ENCODE measurements at regions not wholly inside any gene's neighbourhood (a gene's known extent, or its start where the extent isn't known, plus 50 kb on each side); places are given as distances from the start of the nearest gene placed in this dataset.
"Not testable (repeated sequence)": the region's sequence is repeated elsewhere in the genome, so short reads cannot be mapped to it uniquely, and the experiment has no call there.

DNA sequence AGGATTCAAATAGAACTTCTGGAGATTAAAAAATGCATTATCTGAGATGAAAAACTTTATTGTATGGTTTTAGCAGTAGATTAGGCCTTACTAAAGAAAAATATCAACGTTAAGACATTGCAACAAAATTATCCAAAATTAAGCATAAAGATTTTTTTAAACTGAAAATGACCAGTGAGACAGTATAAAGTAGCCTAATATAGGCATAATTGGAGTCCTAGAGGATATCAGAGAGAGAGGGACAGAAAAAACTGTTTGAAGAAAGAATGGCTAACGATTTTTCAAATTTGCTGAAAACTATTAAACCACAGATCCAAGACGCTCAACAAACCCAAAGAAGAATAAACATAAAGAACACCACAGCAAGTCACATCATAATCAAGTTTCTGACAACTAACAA lies 149.5 kb upstream of the LMNTD1 start:
- Histone ChIP-seq H3K27me3 (no peaks in the 10 kb centered on the region), H3K9me3 (peaks cover 8% of the 10 kb centered on the region), H3K36me3 (no peaks in the 10 kb centered on the region), H3K4me3 (no peak overlapping the region), H3K4me1 (no peaks in the 10 kb centered on the region), H3K27ac (no peak overlapping the region)
- DNase-seq (ENCODE audit: extremely low spot score in 2 of 2), result no peak
- TF ChIP-seq, protein P1, sequence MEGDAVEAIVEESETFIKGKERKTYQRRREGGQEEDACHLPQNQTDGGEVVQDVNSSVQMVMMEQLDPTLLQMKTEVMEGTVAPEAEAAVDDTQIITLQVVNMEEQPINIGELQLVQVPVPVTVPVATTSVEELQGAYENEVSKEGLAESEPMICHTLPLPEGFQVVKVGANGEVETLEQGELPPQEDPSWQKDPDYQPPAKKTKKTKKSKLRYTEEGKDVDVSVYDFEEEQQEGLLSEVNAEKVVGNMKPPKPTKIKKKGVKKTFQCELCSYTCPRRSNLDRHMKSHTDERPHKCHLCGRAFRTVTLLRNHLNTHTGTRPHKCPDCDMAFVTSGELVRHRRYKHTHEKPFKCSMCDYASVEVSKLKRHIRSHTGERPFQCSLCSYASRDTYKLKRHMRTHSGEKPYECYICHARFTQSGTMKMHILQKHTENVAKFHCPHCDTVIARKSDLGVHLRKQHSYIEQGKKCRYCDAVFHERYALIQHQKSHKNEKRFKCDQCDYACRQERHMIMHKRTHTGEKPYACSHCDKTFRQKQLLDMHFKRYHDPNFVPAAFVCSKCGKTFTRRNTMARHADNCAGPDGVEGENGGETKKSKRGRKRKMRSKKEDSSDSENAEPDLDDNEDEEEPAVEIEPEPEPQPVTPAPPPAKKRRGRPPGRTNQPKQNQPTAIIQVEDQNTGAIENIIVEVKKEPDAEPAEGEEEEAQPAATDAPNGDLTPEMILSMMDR (IDR thresholded peaks at IDR 0.05), result no peak
- no peak for TF ChIP-seq POLR2A (IDR thresholded peaks at IDR 0.05)
- TF ChIP-seq POLR2AphosphoS5 (IDR thresholded peaks at IDR 0.05; ENCODE audit: insufficient read depth in 1 of 2, low read depth in 1 of 2), result no peak
- intact Hi-C loops (cut with DNase I), result no loop called here

DNA sequence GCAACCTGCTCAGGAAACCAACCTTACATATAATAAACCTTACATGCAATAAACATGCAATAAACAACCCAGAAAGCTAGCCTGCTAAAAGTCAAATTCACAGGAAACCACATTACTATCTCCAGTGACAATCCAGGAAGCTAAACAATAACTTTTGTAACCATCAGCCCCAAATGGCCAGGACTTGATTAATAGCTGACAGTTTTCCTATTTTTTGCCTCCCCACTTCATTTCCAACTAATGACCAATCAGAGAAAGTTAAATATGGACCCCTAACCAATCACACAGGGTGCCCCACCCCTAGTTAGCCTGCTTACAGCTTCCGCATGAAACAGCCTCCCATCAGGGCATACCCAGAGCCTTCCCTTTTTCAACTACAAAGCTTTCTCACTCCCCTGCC lies 152.2 kb upstream of the LMNTD1 start:
- no peak for DNase-seq (ENCODE audit: extremely low spot score in 2 of 2)
- no peak overlapping the region for H3K4me3 ChIP-seq
- H3K4me1 ChIP-seq, result no peaks in the 10 kb centered on the region
- no peaks in the 10 kb centered on the region for H3K36me3 ChIP-seq
- H3K9me3 ChIP-seq, result peaks cover 8% of the 10 kb centered on the region
- TF ChIP-seq, protein P1 (IDR thresholded peaks at IDR 0.05), result no peak
- TF ChIP-seq POLR2AphosphoS5 (IDR thresholded peaks at IDR 0.05; ENCODE audit: insufficient read depth in 1 of 2, low read depth in 1 of 2) (no peak), POLR2A (IDR thresholded peaks at IDR 0.05) (no peak)
- H3K27me3 ChIP-seq, result no peaks in the 10 kb centered on the region
- intact Hi-C loops (cut with DNase I), result no loop called here
- H3K27ac ChIP-seq, result no peak overlapping the region

DNA sequence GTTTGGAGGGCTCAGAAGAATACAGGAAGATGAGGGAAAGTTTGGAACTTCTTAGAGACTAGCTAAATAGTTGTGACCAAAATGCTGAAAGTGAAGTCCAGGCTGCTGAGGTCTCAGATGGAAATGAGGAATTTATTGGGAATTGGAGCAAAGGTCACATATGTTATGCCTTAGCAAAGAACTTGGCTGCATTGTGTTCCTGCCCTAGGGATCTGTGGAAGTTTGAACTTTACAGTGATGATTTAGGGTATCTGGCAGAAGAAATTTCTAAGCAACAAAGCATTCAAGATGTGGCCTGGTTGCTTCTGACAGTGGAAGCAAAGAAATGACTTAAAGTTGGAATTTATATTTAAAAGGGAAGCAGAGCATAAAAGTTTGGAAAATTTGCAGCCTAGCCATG lies 153.6 kb upstream of the LMNTD1 start:
- H3K9me3 ChIP-seq; H3K4me1 ChIP-seq; H3K27ac ChIP-seq; intact Hi-C loops (cut with DNase I); DNase-seq (ENCODE audit: extremely low spot score in 2 of 2); H3K4me3 ChIP-seq; H3K27me3 ChIP-seq; H3K36me3 ChIP-seq: not testable (repeated sequence)

DNA sequence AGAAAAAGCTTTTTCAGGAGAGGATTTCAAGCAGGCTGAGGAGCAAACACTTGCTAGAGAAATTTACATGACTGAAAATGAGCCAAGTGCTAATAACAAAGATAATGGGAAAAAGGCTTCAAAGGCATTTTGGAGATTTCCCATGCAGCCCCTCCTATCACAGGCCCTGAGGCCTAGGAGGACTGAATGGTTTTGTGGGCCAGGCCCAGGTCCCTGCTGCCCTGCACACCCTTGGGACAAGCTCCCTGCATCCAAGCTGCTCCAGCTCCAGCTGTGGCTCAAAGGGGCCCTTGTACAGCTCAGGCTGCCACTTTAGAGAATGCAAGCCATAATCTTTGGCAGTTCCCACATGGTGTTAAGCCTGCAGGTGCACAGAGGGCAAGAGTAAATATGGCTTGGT lies 154.0 kb upstream of the LMNTD1 start:
- Histone ChIP-seq H3K9me3 (peaks cover 8% of the 10 kb centered on the region), H3K4me3 (no peak overlapping the region), H3K27me3 (no peaks in the 10 kb centered on the region), H3K27ac (no peak overlapping the region), H3K4me1 (no peaks in the 10 kb centered on the region), H3K36me3 (no peaks in the 10 kb centered on the region)
- DNase-seq (ENCODE audit: extremely low spot score in 2 of 2), result no peak
- intact Hi-C loops (cut with DNase I), result no loop called here
- TF ChIP-seq POLR2AphosphoS5 (IDR thresholded peaks at IDR 0.05; ENCODE audit: insufficient read depth in 1 of 2, low read depth in 1 of 2) (no peak), POLR2A (IDR thresholded peaks at IDR 0.05) (no peak)
- TF ChIP-seq, protein P1 (IDR thresholded peaks at IDR 0.05), result no peak

DNA sequence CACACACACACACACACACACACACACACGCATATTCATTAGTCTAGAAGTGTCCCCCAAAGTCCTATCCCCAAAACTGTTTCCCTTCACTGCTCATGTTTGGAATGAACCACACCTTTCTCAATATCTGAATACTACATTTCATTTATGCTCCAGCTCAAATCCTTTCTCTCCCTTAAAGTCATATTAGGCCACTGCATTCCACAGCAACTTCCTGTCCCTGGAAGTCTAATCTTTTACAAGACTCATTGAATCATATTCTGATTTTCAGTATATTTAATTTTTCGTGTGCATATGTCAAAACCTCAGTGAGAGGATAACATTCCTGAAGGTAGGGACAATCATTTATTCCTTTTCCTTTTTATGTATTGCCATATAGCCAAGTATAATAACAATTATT lies 155.6 kb upstream of the LMNTD1 start:
- peaks cover 8% of the 10 kb centered on the region for H3K9me3 ChIP-seq
- no peak overlapping the region for H3K27ac ChIP-seq
- H3K36me3 ChIP-seq, result no peaks in the 10 kb centered on the region
- H3K27me3 ChIP-seq, result no peaks in the 10 kb centered on the region
- intact Hi-C loops (cut with DNase I), result no loop called here
- no peaks in the 10 kb centered on the region for H3K4me1 ChIP-seq
- H3K4me3 ChIP-seq, result no peak overlapping the region
- DNase-seq (ENCODE audit: extremely low spot score in 2 of 2), result no peak
- TF ChIP-seq POLR2A (IDR thresholded peaks at IDR 0.05) (no peak), POLR2AphosphoS5 (IDR thresholded peaks at IDR 0.05; ENCODE audit: insufficient read depth in 1 of 2, low read depth in 1 of 2) (no peak)
- TF ChIP-seq, protein P1 (IDR thresholded peaks at IDR 0.05), result no peak

DNA sequence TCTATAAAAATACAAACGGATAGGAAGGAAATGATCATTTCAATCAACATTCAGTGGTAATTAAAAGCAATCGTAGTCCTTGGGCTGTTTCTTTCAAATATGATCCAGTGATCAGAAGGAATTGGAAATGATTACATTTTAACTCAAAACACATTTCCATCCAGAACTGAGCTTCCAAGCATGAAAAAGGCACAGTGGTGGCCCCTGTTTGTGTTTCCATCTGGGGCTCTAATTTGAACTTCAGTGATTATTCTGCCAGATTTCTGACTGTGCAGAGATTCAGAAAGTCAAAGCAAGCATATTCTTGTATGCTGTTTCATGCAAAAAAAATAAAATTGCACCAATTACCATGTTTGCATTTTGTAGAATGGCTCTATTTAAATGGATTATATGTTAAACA lies 157.0 kb upstream of the LMNTD1 start:
- intact Hi-C loops (cut with DNase I), result no loop called here
- Histone ChIP-seq H3K36me3 (no peaks in the 10 kb centered on the region), H3K4me1 (no peaks in the 10 kb centered on the region), H3K27me3 (no peaks in the 10 kb centered on the region), H3K9me3 (peaks cover 8% of the 10 kb centered on the region), H3K27ac (no peak overlapping the region), H3K4me3 (no peak overlapping the region)
- no peak for TF ChIP-seq POLR2A (IDR thresholded peaks at IDR 0.05)
- no peak for TF ChIP-seq POLR2AphosphoS5 (IDR thresholded peaks at IDR 0.05; ENCODE audit: insufficient read depth in 1 of 2, low read depth in 1 of 2)
- TF ChIP-seq, protein P1 (IDR thresholded peaks at IDR 0.05), result no peak
- DNase-seq (ENCODE audit: extremely low spot score in 2 of 2), result no peak

DNA sequence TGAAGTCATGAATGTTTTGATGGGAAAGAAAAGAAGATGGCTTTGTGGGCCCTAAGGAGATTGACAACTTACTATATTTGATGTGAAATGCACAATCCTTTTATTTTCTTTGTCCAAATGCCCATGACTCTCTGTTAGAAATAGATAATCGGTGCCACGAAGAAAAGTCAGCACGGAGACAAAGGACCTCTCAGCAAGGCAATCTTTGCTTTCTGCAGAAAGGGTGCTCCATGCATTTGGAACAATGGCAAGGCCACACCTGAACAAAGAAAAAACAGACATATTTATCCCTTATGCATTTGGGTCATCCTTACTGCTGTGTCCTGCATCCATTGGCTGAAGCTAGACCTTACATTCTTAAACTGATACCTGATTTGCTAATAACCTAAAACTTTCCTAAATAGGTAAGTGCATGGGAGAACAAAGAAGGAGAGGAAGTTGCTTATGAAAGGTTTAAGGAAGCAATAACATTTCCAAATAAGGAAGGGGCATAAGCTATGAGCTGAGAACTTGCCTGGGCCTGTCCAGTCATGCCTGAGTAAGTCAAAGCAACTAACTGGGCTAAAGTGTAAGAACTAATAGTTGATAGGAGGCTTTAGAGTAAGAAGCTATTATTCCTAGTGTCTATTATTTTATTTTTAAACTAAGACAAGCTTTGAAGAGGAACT lies 158.0 kb upstream of the LMNTD1 start:
- not testable (repeated sequence) for DNase-seq (ENCODE audit: extremely low spot score in 2 of 2); H3K4me3 ChIP-seq

More for the DNA sequence above, 158.0 kb upstream of the LMNTD1 start:
- H3K36me3 ChIP-seq; H3K27me3 ChIP-seq; H3K27ac ChIP-seq; H3K4me1 ChIP-seq; H3K9me3 ChIP-seq; intact Hi-C loops (cut with DNase I): not testable (repeated sequence)
